ENCODE measurements at regions not wholly inside any gene's neighbourhood (a gene's known extent, or its start where the extent isn't known, plus 50 kb on each side); places are given as distances from the start of the nearest gene placed in this dataset.

DNA sequence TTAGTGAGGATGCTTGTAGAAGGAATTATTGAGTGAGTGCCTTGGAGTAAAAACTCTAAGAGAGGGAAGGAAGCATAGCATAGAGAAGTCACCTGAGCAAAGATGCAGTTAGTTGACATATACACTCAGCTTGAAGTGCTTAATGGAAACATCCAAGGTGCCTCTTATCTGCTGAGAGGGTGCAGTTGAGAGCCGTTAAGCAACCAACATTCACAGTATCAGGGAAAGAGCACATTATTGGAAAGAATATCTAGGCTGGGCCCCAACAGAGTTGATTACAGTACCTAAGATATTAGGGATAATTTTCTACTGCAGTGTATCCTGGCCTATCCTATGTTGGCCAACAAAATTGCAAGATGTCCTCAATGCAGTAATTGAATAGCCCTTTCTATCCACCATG, 302.0 kb downstream of the ETV1 start:
- no peak overlapping the region for H3K4me3 ChIP-seq
- TF ChIP-seq, protein P1, sequence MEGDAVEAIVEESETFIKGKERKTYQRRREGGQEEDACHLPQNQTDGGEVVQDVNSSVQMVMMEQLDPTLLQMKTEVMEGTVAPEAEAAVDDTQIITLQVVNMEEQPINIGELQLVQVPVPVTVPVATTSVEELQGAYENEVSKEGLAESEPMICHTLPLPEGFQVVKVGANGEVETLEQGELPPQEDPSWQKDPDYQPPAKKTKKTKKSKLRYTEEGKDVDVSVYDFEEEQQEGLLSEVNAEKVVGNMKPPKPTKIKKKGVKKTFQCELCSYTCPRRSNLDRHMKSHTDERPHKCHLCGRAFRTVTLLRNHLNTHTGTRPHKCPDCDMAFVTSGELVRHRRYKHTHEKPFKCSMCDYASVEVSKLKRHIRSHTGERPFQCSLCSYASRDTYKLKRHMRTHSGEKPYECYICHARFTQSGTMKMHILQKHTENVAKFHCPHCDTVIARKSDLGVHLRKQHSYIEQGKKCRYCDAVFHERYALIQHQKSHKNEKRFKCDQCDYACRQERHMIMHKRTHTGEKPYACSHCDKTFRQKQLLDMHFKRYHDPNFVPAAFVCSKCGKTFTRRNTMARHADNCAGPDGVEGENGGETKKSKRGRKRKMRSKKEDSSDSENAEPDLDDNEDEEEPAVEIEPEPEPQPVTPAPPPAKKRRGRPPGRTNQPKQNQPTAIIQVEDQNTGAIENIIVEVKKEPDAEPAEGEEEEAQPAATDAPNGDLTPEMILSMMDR (IDR thresholded peaks at IDR 0.05): no peak
- TF ChIP-seq POLR2A (IDR thresholded peaks at IDR 0.05): no peak
- H3K27me3 ChIP-seq: no peaks in the 10 kb centered on the region
- no peaks in the 10 kb centered on the region for H3K9me3 ChIP-seq
- no peaks in the 10 kb centered on the region for H3K36me3 ChIP-seq
- H3K27ac ChIP-seq: no peak overlapping the region
- no peak for ATAC-seq
- WGBS, 2 donors (ENCODE audit: low coverage in 1 of 2): 100% methylated on average over 1 of the region's 1 CpG
- H3K4me1 ChIP-seq: no peaks in the 10 kb centered on the region

DNA sequence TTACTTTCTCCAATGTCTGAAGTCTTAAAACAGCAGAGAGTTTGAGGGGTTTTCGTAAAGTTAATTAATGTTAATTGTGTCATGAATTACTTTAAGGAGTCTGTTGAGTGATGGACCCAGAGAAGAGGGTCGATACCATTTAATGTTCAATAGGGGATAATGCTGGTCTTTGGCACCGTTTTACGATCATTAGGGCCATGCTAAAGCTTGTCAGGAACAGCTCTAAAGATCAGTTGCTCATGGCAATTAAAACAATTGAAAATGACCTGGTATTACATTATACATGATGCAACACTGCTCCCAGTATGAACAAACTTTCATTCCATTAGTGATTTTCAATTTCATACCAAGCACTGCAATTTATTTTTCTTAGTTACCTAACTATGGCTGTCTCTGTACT, 296.9 kb downstream of the ETV1 start:
- Histone ChIP-seq H3K36me3 (no peaks in the 10 kb centered on the region), H3K27me3 (no peaks in the 10 kb centered on the region), H3K9me3 (no peaks in the 10 kb centered on the region), H3K4me1 (no peaks in the 10 kb centered on the region), H3K4me3 (no peak overlapping the region), H3K27ac (no peak overlapping the region)
- WGBS, 2 donors (ENCODE audit: low coverage in 1 of 2): 54 to 90% methylated on average over 4 of the region's 4 CpGs
- no peak for TF ChIP-seq POLR2AphosphoS5 (IDR thresholded peaks at IDR 0.05)
- no peak for TF ChIP-seq POLR2A (IDR thresholded peaks at IDR 0.05)
- no peak for TF ChIP-seq EP300 (IDR thresholded peaks at IDR 0.05)
- TF ChIP-seq, protein P1 (IDR thresholded peaks at IDR 0.05): no peak
- no peak for ATAC-seq

DNA sequence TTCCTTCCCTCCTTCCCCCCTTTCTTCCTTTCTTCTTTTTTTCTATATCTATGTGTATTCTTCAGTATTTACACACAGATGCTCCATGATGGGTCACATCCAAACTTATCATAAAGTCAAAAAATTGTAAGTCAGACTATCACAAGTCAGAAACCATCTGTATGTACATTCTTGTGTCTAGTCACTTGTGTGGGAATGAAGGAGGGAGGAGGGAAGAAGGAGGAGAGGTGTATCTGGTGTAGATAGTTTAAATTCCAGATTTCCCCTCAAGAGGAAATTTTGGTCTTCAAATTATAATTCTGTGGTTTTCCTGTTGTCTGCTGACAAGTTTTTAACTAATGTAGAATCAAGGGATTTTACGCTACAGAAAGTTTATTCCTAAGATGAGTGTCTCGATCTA, 287.2 kb downstream of the ETV1 start:
- Histone ChIP-seq H3K27me3 (no peaks in the 10 kb centered on the region), H3K9me3 (no peaks in the 10 kb centered on the region), H3K4me1 (no peaks in the 10 kb centered on the region), H3K36me3 (no peaks in the 10 kb centered on the region), H3K4me3 (no peak overlapping the region), H3K27ac (no peak overlapping the region)
- TF ChIP-seq POLR2A (IDR thresholded peaks at IDR 0.05) (no peak), EP300 (IDR thresholded peaks at IDR 0.05) (no peak)
- TF ChIP-seq, protein P1 (IDR thresholded peaks at IDR 0.05): no peak
- ATAC-seq: no peak
- WGBS, 2 donors (ENCODE audit: low coverage in 1 of 2): 100% methylated on average over 2 of the region's 2 CpGs

DNA sequence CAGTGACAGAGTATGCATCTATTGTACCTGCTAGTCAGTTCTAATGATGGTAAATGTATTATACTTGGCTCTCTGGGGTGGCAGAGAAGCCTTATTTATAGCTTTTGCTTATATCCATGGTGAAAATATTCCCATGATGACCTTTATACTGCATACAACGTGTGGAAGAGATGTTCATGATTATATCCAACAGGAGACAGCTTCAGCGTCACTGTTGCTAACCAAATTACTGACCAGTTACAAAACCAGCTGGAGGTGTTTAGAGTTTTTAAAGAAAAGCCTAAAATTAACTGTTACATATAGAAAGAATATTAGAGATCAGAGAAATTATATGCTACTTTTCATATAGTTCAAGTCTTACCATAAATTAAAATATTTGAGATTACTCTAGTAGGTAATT, 280.8 kb downstream of the ETV1 start:
- Histone ChIP-seq H3K4me3 (no peak overlapping the region), H3K9me3 (no peaks in the 10 kb centered on the region), H3K27me3 (no peaks in the 10 kb centered on the region), H3K4me1 (no peaks in the 10 kb centered on the region), H3K27ac (no peak overlapping the region), H3K36me3 (no peaks in the 10 kb centered on the region)
- ATAC-seq: no peak
- 64 to 78% methylated on average over 2 of the region's 2 CpGs for WGBS, 2 donors (ENCODE audit: low coverage in 1 of 2)
- no peak for TF ChIP-seq POLR2A (IDR thresholded peaks at IDR 0.05)
- no peak for TF ChIP-seq EP300 (IDR thresholded peaks at IDR 0.05)
- no peak for TF ChIP-seq POLR2AphosphoS5 (IDR thresholded peaks at IDR 0.05)
- TF ChIP-seq, protein P1 (IDR thresholded peaks at IDR 0.05): no peak

DNA sequence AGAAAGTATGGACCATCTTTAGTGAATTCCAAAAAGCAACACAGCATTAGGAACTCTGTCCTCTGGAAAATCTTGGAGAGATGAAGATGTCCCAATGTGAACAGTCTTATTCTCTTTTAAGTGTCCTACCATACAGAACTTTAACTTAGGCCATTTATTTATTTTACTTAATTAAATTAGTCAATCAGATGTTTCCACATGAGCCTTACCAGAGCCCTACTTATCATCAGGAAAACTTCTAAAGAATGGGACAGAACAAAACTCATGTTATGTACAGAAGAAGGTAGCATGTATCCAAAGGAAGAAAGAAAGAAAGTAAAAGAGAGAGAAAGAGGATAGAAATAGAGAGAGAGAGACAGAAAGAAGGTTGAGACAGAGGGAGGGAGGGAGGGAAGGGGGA, 276.4 kb downstream of the ETV1 start:
- H3K9me3 ChIP-seq: peaks cover 0 to 13% (median 0%) of the 10 kb centered on the region in 3 donors
- H3K4me3 ChIP-seq: no peak overlapping the region
- no peak for ATAC-seq
- H3K36me3 ChIP-seq: no peaks in the 10 kb centered on the region
- H3K4me1 ChIP-seq: no peaks in the 10 kb centered on the region
- no peak overlapping the region for H3K27ac ChIP-seq
- TF ChIP-seq, protein P1 (IDR thresholded peaks at IDR 0.05): no peak
- TF ChIP-seq EP300 (IDR thresholded peaks at IDR 0.05) (no peak), POLR2AphosphoS5 (IDR thresholded peaks at IDR 0.05) (no peak), POLR2A (IDR thresholded peaks at IDR 0.05) (no peak)
- no peaks in the 10 kb centered on the region for H3K27me3 ChIP-seq
